Gastrocnemius medialis (tissue), 4 donors: ENCODE measurements at regions not wholly inside any gene's neighbourhood (a gene's known extent, or its start where the extent isn't known, plus 50 kb on each side); places are given as distances from the start of the nearest gene placed in this dataset.

Experiments
- ATAC-seq, 2 donors: fragments of 150-250 bp; one replicate each; pipeline ENCODE4 v1.9.1; 2016
- DNase-seq, 2 donors: peaks; one replicate each; pipeline ENCODE4 v3.0.0-alpha.2; 2019
- H3K27ac ChIP-seq, 4 donors: fragments of 200-600 bp; sonication (generic); 1 replicate in 1 of 4; 2 replicates in 3 of 4; pipeline ENCODE4 v1.5.1; 2016 to 2018; ENCODE audit warnings: mild to moderate bottlenecking in 2 of 4, moderate library complexity in 1 of 4
- H3K27me3 ChIP-seq, 3 donors: fragments of 200-600 bp; sonication (generic) in 2 of 3; 1 replicate in 1 of 3; 2 replicates in 2 of 3; pipeline versions ENCODE4 v1.5.1 to v1.6.0; 2016 to 2019; ENCODE audit warnings: mild to moderate bottlenecking in 1 of 3, moderate library complexity in 1 of 3
- H3K36me3 ChIP-seq, 2 donors: fragments of 200-600 bp; sonication (generic) in 1 of 2; one replicate each; pipeline ENCODE4 v1.5.1; 2017 to 2018
- H3K4me1 ChIP-seq, 2 donors: fragments of 200-600 bp; sonication (generic) in 1 of 2; one replicate each; pipeline ENCODE4 v1.5.1; 2016 to 2017; ENCODE audit warnings: mild to moderate bottlenecking in 2 of 2
- H3K4me3 ChIP-seq, 4 donors: fragments of 200-600 bp; sonication (generic) in 3 of 4; 1 replicate in 1 of 4; 2 replicates in 3 of 4; pipeline ENCODE4 v1.5.1; 2016 to 2019; ENCODE audit warnings: mild to moderate bottlenecking in 2 of 4
- H3K9me3 ChIP-seq, 3 donors: fragments of 200-600 bp; sonication (generic) in 2 of 3; 1 replicate in 1 of 3; 2 replicates in 2 of 3; pipeline ENCODE4 v1.5.1; 2016 to 2019
- CTCF ChIP-seq, 5 experiments: fragments of 450-650 bp in 3 of 5; fragments of 200-600 bp in 2 of 5; sonication (generic) in 2 of 5; IDR thresholded peaks in 4 of 5; conservative IDR thresholded peaks in 1 of 5; 1 replicate in 4 of 5; 2 replicates in 1 of 5; pipeline ENCODE4 v1.5.1; 2016 to 2019; ENCODE audit warnings: antibody characterized with exemption in 5 of 5, mild to moderate bottlenecking in 3 of 5, moderate library complexity in 3 of 5
- POLR2A ChIP-seq, 2 donors: fragments of 450-650 bp; IDR thresholded peaks; one replicate each; pipeline ENCODE4 v1.6.1; 2017; ENCODE audit warnings: antibody characterized with exemption in 2 of 2, mild to moderate bottlenecking in 2 of 2, moderate library complexity in 2 of 2
- in situ Hi-C, 4 donors: fragments of 200-750 bp; cut with MboI; loops; one replicate each; pipeline versions ENCODE4 v1.15.0 to v1.8.0; 2017; ENCODE audit warnings: low sequenced_read_pairs in 4 of 4
- intact Hi-C: fragments of 100-400 bp; cut with DNase I; formaldehyde crosslinking; loops from one replicate; pipeline ENCODE4 v1.15.1; 2023; ENCODE audit warnings: low total_unique reads

- Histone ChIP-seq H3K4me3 (no peak overlapping the region), H3K9me3 (no peaks in the 10 kb centered on the region), H3K4me1 (no peaks in the 10 kb centered on the region), H3K27me3 (no peaks in the 10 kb centered on the region), H3K27ac (no peak overlapping the region), H3K36me3 (no peaks in the 10 kb centered on the region)
- in situ Hi-C loops, result no loop called here
- no peak for TF ChIP-seq CTCF (IDR thresholded peaks at IDR 0.05 in 4 of 5, conservative IDR thresholded peaks at IDR 0.05 in 1 of 5)
- TF ChIP-seq POLR2A (IDR thresholded peaks at IDR 0.05), result no peak
- DNase-seq, result no peak
- intact Hi-C loops, result no loop called here
- no peak for ATAC-seq
These were observed 561.4 kb downstream of the CDY2B start for GRCh38 chrY:17318631-17319030.

GRCh38 chrY:17277056-17277455, 603.0 kb downstream of the CDY2B start:
- no peak for TF ChIP-seq POLR2A (IDR thresholded peaks at IDR 0.05)
- no peak for TF ChIP-seq CTCF (IDR thresholded peaks at IDR 0.05 in 4 of 5, conservative IDR thresholded peaks at IDR 0.05 in 1 of 5)
- intact Hi-C loops, result no loop called here
- Histone ChIP-seq H3K4me1 (no peaks in the 10 kb centered on the region), H3K27ac (no peak overlapping the region), H3K4me3 (no peak overlapping the region), H3K36me3 (no peaks in the 10 kb centered on the region), H3K9me3 (no peaks in the 10 kb centered on the region), H3K27me3 (no peaks in the 10 kb centered on the region)
- in situ Hi-C loops, result loop anchor here in 1 of 4 donors (25.0 kb wide), 1 partner anchor 90 kb away; no protein-coding TSS in a partner anchor
- ATAC-seq (no peak), DNase-seq (no peak)

DNA sequence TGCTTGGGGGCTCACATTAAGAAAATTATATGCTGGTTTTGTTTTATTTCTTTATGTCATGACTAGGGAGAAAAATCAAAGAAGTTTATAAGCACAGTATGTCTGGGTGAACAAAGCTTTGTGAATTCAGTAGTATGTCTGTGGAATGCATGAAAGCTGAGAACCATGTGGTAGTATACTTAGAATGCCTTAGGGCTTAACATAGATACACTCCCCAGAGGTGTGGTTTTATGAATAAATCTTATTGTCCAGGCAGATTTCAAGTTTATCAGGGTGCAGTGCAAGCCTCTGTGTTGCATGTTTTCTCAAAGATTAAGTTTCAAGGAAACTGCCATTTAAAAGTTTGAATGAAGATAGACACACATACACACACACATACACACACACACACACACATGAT, 620.5 kb downstream of the CDY2B start:
- in situ Hi-C loops (no loop called here), intact Hi-C loops (no loop called here)
- no peak for DNase-seq
- no peaks in the 10 kb centered on the region for H3K36me3 ChIP-seq
- H3K27me3 ChIP-seq, result no peaks in the 10 kb centered on the region
- H3K4me1 ChIP-seq, result no peaks in the 10 kb centered on the region
- ATAC-seq, result no peak
- H3K4me3 ChIP-seq, result no peak overlapping the region
- no peaks in the 10 kb centered on the region for H3K9me3 ChIP-seq
- no peak overlapping the region for H3K27ac ChIP-seq
- TF ChIP-seq CTCF (IDR thresholded peaks at IDR 0.05 in 4 of 5, conservative IDR thresholded peaks at IDR 0.05 in 1 of 5) (no peak), POLR2A (IDR thresholded peaks at IDR 0.05) (no peak)

DNA sequence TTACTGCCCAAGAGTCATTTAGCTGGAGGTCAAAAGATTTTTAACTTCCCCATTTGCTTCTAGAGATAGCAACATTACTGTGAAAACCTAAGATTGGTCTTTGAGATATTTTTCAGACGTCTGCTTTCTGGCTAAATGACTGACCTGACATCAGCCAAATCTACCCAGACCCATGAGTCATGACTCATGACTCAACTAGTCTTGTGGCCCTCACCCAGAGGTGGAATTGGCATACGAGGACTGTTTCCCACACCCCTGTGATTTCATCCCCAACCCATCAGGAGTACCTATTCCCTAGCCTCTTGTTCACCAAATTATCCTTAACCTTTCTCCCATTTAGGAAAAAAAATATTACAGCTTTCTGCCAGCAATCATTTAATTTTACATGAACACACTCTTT, 641.6 kb downstream of the CDY2B start:
- intact Hi-C loops, result no loop called here
- Histone ChIP-seq H3K4me1 (no peaks in the 10 kb centered on the region), H3K4me3 (no peak overlapping the region), H3K36me3 (no peaks in the 10 kb centered on the region), H3K27me3 (no peaks in the 10 kb centered on the region), H3K27ac (no peak overlapping the region), H3K9me3 (no peaks in the 10 kb centered on the region)
- DNase-seq (no peak), ATAC-seq (no peak)
- no peak for TF ChIP-seq POLR2A (IDR thresholded peaks at IDR 0.05)
- TF ChIP-seq CTCF (IDR thresholded peaks at IDR 0.05 in 4 of 5, conservative IDR thresholded peaks at IDR 0.05 in 1 of 5), result no peak
- in situ Hi-C loops, result no loop called here

DNA sequence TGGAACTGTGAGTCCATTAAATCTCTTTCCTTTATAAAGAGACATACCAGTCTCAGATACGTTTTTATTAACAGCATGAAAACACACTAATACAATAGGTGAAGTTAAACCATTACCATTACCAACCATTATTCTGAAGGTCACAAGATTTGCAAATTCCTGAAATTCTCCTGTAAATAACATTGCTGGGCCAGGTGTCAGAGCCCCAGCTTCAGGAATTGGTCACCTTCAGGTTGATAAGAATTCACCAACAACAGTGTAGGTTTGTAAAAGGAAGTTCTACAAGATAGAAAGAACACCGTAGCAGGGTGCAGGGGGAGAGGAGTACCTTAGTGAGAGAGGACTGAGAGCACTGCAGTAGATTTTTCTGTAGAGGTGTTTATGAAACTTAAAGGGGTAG, 644.3 kb downstream of the CDY2B start:
- no peaks in the 10 kb centered on the region for H3K9me3 ChIP-seq
- H3K27me3 ChIP-seq, result no peaks in the 10 kb centered on the region
- H3K36me3 ChIP-seq, result no peaks in the 10 kb centered on the region
- DNase-seq, result no peak
- H3K4me1 ChIP-seq, result no peaks in the 10 kb centered on the region
- intact Hi-C loops (no loop called here), in situ Hi-C loops (no loop called here)
- no peak overlapping the region for H3K4me3 ChIP-seq
- TF ChIP-seq POLR2A (IDR thresholded peaks at IDR 0.05) (no peak), CTCF (IDR thresholded peaks at IDR 0.05 in 4 of 5, conservative IDR thresholded peaks at IDR 0.05 in 1 of 5) (no peak)
- H3K27ac ChIP-seq, result no peak overlapping the region
- no peak for ATAC-seq
